ENCODE measurements at regions not wholly inside any gene's neighbourhood (a gene's known extent, or its start where the extent isn't known, plus 50 kb on each side); places are given as distances from the start of the nearest gene placed in this dataset.
A peak's percentile ranks its signal among the peaks of the same experiment; 100 is the strongest.

GRCh38 chr14:100667656-100668055, 59.0 kb upstream of the DLK1 start:
- H3K9me3 Mint-ChIP-seq: no peaks in the 10 kb centered on the region

GRCh38 chr14:100668352-100668751, 58.3 kb upstream of the DLK1 start:
- Mint-ChIP-seq H3K36me3 (ENCODE audit: low read depth) (no peaks in the 10 kb centered on the region), H3K27ac (no peak overlapping the region), H3K4me3 (no peak overlapping the region), H3K9me3 (no peaks in the 10 kb centered on the region), H3K4me1 (ENCODE audit: low read depth) (peaks cover 33% of the 10 kb centered on the region), H3K27me3 (ENCODE audit: insufficient read depth) (peaks cover 9% of the 10 kb centered on the region)
- TF ChIP-seq CTCF (IDR thresholded peaks at IDR 0.05): no peak
- DNase-seq: no peak

More at GRCh38 chr14:100667656-100668055, 59.0 kb upstream of the DLK1 start:
- DNase-seq: no peak
- Mint-ChIP-seq H3K36me3 (ENCODE audit: low read depth) (no peaks in the 10 kb centered on the region), H3K4me3 (no peak overlapping the region), H3K4me1 (ENCODE audit: low read depth) (peaks cover 33% of the 10 kb centered on the region), H3K27ac (no peak overlapping the region), H3K27me3 (ENCODE audit: insufficient read depth) (peaks cover 8% of the 10 kb centered on the region)
- no peak for TF ChIP-seq CTCF (IDR thresholded peaks at IDR 0.05)

DNA sequence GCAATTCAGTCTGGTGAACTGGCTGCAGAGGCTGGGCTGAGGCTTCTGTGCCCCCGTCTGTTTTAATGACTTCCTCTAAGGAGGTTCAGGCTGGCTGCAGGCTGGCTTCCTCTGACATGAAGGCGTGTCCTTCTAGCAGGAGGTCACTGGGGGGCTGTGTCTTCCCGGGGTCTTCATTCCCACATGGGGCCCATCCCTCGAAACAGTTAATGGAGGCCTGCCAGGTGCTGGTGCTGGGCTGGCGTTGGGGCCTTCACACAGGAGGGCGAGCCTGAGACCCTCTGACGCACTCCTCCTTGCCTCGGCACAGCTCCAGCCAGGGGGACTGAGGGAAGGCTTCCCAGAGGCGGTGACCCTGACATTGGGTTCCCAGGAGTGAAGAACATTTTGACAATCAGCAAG, 57.7 kb upstream of the DLK1 start:
- Mint-ChIP-seq H3K9me3 (no peaks in the 10 kb centered on the region), H3K27me3 (ENCODE audit: insufficient read depth) (peaks cover 11% of the 10 kb centered on the region), H3K36me3 (ENCODE audit: low read depth) (no peaks in the 10 kb centered on the region), H3K4me1 (ENCODE audit: low read depth) (peaks cover 40% of the 10 kb centered on the region), H3K27ac (no peak overlapping the region), H3K4me3 (no peak overlapping the region)
- DNase-seq: no peak
- TF ChIP-seq CTCF (IDR thresholded peaks at IDR 0.05): no peak

DNA sequence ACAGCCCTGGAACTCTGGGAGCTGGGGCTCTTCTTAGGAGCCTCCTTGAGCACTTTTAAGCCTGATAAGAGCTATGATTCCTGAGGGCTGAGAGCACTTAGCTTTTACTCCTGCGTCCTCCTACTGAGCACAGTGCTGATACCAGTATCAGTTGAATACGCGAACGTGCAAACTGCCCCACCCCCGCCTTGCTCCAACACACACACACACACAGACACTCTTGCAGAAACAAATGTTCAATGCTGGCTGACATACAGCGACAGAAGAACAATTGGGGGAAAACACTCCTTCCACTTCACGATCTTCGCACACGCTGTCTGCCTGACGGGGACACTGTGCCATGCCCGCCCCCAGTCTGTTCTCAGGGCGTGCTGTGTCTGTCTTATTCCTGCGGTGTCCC, 57.2 kb upstream of the DLK1 start:
- no peak for TF ChIP-seq CTCF (IDR thresholded peaks at IDR 0.05)
- Mint-ChIP-seq H3K9me3 (no peaks in the 10 kb centered on the region), H3K4me1 (ENCODE audit: low read depth) (peaks cover 40% of the 10 kb centered on the region), H3K27ac (no peak overlapping the region), H3K36me3 (ENCODE audit: low read depth) (no peaks in the 10 kb centered on the region), H3K4me3 (no peak overlapping the region), H3K27me3 (ENCODE audit: insufficient read depth) (peaks cover 11% of the 10 kb centered on the region)
- no peak for DNase-seq

GRCh38 chr14:100670017-100670752, 56.5 kb upstream of the DLK1 start:
- Mint-ChIP-seq H3K9me3 (no peaks in the 10 kb centered on the region), H3K27me3 (ENCODE audit: insufficient read depth) (peaks cover 11% of the 10 kb centered on the region), H3K4me1 (ENCODE audit: low read depth) (peaks cover 36% of the 10 kb centered on the region), H3K4me3 (no peak overlapping the region), H3K36me3 (ENCODE audit: low read depth) (no peaks in the 10 kb centered on the region), H3K27ac (no peak overlapping the region)
- no peak for DNase-seq
- 0 out of 2 replicates have a peak, but pooled peaks have one; percentile 22 for TF ChIP-seq CTCF (IDR thresholded peaks at IDR 0.05)

All from HFFc6 (cell line).